Right renal pelvis (tissue), 4 donors: ENCODE measurements at regions not wholly inside any gene's neighbourhood (a gene's known extent, or its start where the extent isn't known, plus 50 kb on each side); places are given as distances from the start of the nearest gene placed in this dataset.
A peak's percentile ranks its signal among the peaks of the same experiment; 100 is the strongest.
"Not testable (repeated sequence)": the region's sequence is repeated elsewhere in the genome, so short reads cannot be mapped to it uniquely, and the experiment has no call there.

Experiments
- DNase-seq, 4 donors: peaks; one replicate each; pipeline ENCODE4 v3.0.0-alpha.2; 2013; ENCODE audit warnings: low read depth in 4 of 4, low spot score in 3 of 4, missing footprints in 1 of 4

DNA sequence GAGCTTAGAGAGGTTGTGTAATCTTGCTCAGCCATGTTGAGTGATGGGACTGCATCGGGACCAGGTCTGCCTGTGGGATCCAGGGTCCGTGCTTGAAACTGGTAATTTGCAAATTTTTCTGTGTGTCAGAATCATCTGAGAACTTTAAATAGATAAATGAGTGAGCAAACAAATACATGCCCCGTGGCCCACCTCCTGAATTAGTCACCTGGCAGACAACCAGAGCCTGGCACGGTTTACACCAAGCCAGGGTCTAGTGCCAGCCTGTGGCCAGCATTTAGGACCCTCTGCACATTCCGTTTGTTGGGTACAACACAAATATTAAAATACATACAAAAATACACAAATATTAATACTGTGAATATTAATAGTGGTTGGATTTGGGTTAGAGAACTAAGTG is 90.6 kb upstream of the STOX2 start:
- no peak for DNase-seq

DNA sequence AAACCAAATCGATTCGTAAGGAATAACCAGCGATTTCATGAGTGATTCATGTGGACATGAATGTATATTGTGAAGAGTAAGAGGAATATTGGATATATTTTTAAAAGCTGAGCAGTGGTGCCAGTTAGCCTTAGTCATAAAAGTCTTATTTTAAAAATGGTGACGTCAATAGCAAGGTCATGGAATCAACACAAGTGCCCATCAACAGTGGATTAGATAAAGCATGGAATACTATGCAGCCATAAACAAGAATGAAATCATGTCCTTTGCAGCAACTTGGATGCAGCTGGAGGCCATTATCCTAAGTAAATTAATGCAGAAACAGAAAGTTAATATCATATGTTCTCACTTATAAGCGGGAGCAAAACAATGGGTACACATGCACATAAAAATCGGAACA is 89.0 kb upstream of the STOX2 start:
- no peak for DNase-seq

DNA sequence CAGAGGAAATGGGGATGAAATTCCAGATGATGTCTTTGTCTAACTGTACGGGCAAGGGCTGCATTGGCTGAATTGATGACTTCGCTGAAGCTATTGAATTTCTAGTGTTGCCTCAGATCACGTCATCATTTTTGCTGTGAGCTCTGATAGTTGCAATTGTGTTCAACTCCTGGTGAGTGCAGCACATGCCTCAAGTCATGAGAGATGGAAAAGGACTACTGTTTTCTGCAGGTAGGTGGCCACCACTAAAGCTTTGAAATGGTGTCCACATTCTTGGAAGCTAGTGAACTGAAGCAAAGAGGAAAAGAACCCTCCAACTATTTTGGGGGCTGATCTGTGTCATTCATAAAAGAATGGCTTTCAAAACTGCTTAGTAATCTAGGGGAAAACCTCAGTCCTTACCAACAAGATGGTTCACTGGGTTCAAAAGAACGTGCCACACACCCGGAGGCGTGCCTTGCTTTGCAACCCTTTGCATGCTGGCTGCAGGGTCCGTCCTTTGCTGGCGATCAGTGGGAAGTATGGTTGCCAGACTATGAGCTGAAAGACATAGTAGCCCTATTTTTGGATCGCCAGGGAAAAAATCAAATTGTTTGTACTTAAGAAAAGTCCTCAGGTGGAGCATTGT is 88.1 kb upstream of the STOX2 start:
- DNase-seq = no peak

DNA sequence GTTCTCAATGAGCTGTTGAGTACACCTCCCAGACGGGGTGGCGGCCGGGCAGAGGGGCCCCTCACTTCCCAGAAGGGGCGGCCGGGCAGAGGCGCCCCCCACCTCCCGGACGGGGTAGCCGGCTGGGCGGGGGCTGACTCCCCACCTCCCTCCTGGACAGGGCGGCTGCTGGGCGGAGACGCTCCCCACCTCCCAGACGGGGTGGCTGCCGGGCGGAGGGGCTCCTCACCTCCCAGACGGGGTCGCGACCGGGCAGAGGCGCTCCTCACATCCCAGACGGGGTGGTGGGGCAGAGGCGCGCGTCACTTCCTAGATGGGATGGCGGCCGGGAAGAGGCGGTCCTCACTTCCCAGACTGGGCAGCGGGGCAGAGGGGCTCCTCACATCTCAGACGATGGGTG is 86.5 kb upstream of the STOX2 start:
- not testable (repeated sequence) for DNase-seq

DNA sequence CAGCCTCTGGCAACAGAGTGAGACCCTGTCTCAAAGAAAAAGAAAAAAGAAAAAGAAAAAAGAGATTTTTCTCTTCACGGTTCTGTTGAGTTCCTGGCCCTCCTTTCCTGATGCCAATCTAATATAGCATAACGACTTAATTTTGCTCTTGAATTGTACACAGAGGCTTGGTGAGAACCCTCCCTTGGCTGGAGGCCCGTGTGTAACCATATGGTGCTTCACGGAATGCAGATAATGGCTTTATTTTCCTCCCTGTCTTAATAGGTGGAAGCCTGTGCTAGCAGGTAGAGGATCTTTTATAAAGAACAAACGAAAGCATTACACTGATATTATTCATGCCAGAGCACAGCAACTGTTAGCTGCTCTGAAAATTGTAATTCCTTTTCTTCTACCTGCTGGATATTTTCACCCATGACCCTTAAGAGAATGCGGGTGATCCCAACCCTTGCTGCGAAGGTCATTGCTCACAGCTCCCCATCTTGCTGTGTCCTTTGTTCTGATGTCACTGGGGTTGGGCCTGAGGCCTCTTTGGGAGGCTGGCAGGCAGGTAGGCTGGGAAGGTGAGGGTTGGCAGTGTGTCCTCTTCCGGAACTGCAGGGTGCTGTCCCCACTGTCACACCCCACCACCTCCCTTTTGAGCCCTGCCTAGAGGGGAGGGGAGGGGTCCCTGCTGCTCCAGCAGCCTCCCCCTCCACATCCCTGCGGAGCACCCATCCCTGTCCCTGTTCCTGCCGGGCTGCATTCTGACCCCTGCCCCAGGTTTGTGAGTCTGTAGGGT is 83.8 kb upstream of the STOX2 start:
- no peak for DNase-seq

DNA sequence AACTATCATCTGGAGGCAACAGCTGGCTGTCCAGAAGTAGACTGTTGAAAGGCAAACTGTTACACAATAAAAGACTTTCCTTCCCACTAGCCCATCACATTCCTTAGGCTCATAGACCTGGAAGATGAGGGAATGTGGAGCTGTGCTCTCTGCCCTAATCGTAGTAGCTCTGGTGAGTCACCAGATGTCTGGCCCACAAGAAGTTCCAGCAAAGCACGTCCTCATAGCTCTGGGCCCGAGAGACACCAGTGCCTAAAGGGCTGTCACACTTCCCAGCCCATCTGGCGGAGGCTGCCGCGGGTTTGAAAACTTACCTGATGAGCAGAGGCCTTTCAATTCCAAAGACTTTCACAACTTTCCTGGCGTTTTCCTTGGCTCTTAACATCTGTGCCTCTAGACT is 81.7 kb upstream of the STOX2 start:
- DNase-seq = no peak

DNA sequence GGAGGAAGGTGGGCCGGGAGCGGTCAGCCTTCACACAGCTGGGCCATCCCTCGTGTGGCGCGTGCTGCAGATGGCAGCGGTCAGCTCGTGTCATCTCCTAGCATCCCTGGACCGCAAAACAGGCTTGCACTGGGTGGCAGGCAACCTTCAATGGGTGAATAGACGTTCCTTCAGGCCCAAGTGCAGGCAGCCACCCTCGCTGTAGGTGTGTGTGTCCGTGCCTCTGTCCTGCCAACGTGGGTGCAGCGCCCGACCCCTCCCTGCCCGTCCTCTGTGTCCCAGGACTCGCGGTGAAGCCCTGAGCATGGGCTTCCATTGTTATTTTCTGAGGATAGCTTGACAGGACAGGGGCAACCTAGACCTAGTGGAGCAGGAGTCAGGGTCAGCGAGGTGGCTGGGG is 79.8 kb upstream of the STOX2 start:
- DNase-seq = no peak

DNA sequence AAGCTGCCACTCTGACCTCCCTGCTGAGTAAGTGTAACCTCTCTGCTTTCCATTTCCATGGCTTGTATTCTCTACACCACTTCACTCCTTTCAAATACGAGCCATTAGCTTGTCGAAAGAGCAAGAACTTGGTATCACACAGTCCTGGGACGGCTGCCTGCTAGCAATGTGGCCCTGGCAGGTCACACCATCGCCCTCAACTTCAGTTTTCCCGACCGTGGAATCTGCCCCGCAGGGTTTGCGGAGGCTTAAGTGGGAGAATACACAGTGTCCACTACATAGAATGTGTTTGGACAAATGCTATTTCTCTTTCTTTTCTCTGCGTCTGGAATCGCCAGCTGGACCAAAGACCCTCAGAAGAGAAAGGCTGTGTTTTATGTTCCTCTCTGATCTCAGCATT is 78.6 kb upstream of the STOX2 start:
- DNase-seq = no peak

DNA sequence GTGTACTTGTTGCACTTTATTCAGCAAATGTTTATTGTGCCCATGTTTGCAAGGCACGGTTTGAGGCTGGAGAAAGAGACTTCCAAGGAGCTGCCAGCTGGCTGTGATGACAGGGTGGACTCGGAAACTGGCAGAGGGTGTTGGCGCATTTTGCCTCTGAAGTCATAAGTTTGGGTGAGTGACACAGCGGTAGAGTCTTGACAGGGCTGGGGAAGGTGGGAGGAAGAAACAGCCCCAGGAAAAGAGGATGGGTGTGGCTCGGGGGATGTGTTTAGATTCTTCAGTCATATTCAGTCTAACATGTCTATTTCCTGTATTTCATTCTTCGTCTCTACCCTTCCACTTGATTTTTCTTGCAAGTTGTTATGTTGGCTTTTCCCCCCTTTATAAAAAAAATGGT is 77.0 kb upstream of the STOX2 start:
- no peak for DNase-seq

DNA sequence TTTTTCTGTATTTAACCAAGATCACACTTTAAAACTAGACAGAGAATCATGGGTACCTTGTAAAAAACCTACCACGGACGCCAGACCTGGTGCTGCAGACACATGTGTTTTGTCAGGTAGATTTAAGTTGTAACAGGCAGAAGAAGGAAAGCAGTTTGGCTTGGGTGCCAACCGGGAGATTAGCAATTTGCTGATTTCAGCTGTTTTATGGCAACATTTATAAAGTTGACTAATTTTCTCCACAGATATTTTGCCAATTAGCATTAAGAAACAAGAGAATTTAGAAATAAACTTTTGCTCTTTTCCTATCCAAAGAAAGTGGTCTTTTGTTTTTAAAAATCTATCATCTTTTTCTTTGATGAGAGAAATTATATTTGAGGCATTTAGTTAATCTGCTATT is 76.3 kb upstream of the STOX2 start:
- no peak for DNase-seq

DNA sequence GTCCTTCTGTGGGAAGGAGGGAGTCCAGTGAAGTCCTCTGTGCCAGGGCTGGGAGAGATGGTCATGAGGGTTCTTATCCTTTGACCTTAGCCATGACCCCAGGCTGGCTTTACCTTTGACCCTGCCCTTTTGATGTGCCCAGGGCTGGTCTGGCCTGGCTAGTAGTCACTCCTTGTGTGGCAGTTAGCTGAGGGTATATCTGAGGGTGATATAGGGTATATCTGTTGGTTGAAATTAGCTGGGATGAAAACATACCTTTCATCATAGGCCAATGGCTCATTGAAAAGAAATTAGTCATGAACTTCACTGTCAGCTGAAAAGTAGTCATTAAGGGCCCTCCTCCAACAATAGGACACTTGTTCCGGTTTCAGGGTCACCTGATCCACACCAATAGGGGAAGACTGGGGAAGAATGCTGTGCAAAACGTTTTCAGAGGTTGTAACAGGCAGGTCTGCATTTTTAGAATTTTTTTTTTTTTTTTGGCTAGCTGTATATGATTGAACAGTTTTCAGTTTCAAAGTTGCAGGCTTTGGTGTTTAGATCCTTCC is 74.6 kb upstream of the STOX2 start:
- DNase-seq = no peak

DNA sequence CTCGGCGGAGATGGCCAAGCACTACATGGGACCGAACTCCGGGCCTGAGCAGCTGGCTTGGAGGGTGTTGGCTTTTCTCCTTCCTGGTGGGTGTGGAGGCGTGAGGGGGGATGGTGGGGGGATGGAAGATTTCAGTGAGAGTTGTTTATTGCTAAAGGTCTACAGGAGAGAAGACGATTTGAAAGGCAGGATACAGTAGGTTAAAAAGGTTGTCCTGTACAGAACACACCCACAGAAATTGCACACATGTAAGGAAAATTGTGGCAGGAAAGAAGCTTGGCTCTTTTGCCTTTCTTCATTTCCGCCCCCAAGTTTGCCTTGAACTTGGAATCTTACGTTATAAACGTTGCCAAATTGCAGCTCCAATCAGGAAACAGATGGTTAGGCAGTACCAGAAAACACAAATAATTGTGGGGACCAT is 74.1 kb upstream of the STOX2 start:
- DNase-seq = no peak

DNA sequence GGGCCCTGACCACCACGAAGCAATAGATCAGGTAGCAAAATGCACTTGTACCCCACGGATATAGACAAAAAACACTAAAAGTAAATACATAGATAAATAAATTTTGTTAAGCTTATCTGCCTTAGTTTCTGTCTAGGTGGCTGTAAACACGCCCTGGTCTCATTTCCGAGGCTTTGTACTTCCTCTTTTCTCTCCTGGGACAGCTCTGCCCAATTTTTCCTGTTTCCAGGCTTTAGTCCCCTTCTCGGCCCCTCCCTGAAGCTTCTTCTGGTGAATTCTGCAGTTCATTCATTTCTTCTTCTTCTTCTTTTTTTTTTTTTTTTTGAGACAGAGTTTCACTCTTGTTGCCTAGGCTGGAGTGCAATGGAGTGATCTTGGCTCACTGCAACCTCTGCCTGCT is 73.4 kb upstream of the STOX2 start:
- no peak for DNase-seq

DNA sequence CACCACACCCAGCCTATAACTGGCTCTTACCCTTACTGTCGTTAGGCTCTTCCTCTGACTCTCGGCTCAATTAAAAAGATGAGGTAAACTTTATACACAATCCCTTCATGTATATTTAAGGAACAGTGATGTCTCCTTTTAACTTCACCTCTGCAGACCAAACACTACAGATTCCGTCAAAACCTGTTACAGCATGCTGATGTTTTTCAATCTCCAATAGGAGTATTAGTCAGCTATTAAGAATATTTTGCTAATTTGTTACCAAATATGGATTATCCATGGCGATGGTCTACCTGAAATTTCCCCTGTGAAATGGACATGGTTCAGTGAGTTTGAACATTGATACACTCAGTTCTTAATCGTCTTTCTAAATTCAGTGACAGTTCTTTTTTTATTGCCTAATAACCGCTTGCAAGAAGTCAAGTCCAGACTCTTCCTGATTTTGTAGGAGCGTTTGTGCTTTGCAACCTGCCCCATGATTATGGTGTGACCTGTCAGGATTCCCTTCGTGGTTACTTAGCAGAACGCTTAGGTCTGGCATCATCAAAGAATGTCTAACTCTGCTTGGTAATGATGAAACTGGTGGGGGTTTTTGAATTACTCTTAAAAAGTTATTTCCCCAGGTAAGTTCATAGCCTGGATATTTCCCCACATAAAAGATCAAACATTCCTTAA is 72.2 kb upstream of the STOX2 start:
- no peak for DNase-seq

DNA sequence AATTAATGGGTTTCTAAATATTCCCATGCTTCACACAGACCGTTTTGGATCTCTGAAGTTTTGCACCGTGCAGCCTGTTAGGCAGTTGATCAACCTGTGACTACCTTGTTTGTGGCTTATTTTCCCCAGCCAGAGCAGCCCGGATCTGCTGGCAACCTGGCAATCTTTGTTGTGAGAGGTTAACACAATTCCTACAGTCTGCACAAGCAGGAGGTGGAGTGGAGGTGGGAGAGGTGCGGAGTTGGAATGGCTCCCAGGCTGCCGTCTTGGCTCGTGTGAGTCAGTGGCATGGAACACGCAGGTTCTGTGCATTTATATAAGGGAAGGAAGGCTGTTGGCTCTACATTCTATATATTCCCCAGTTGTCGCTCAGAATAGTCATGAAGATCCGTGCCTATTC is 70.9 kb upstream of the STOX2 start:
- DNase-seq = no peak

DNA sequence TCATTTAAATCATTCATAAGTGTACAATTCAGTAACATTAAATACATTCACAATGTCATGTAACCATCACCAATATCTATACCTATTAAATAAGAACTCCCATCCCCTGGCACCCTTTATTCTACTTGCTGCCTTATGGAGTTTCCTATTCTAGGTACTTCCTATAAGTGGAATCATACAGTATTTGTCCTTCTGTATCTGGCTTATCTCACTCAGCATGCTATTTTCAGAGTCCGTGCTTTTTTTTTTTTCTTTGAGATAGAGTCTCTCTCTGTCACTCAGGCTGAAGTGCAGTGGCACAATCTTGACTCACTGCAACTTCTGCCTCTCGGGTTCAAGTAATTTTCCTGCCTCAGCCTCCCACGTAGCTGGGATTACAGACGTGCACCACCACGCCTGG is 67.9 kb upstream of the STOX2 start:
- no peak for DNase-seq

DNA sequence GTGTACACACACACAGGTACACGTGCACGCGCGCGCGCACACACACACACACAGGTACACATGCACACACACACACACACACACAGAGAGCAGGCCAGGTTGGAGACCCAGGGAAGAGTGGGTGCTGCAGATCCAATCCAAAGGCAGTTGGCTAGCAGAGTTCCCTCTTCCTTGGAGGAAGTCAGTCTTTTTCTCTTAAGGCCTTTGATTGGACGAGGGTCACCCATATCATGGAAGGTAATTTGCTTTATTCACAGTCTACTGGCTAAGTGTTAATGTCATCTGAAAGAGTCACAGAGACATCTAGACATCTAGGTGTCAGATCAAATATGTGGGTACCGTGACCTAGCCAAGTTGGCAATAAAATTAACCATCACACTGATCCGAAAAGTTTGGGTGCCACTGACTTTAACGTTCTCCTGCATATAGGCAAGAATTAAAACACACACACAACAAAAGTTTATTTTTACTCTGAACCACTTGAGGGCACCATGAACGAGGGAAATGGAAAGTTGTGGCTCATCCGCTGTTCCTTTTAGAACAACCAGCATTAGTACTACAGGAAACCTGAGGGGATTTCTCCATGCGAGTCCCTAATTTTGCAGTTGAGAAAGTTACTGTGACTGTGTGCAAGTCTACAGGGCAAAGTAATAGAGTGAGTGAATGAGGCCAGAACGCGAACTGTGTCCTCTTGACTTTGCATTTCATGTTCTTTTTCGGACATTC is 66.0 kb upstream of the STOX2 start:
- peak in 2 of 4 donors; percentile 18 for DNase-seq

DNA sequence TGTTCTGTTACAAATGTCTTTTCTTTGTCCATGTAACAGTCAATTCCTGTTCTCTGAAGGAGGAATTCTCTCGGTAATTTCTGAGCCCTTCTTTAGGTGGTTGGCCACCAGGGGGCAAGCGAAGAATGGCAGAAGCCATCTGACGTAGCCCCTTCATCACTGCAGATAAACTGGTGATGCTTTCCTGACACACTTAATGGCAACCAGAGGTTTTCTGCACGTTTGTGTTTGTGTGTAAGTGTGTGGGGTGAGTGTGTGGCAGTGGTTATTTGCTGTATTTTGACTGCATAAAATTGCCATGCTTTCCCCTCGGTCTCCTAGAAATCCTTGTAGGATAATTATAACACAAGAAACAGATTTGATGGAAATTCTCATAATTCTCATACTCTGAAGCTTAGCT is 64.8 kb upstream of the STOX2 start:
- DNase-seq = peak; percentile 68 to 78 (median 70)

DNA sequence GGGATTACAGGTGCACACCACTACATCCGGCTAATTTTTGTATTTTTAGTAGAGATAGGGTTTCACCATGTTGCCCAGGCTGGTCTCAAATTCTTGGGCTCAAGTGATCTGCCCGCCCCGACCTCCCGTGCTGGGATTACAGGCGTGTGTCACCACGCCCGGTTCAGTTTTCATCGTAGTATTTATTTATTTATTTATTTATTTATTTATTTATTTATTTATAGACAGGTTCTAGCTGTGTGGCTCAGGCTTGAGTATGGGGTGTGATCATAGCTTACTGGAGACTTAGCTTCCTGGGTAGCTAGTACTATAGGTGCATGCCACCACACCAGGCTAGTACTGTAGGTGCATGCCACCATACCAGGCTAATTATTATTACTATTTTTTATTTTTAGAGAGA is 64.1 kb upstream of the STOX2 start:
- no peak for DNase-seq

DNA sequence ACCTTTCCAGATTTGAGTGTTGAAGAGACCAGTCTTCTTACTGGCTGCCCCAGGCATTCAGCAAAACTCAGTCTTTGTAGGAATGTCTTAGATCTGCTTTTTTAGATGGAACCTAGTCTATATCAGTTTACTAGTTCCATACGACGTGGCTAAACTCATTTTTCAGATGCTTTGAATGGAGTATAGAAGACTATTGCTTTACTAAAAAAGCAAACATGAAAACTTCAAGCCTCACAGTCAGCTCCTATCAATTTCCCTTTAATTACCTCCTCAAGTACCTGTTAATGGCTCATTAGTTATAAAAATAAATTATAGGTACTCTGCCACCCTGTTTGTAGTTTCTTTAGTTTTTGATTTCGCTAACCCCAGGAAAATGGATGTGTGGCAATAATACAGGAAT is 63.0 kb upstream of the STOX2 start:
- DNase-seq = no peak

DNA sequence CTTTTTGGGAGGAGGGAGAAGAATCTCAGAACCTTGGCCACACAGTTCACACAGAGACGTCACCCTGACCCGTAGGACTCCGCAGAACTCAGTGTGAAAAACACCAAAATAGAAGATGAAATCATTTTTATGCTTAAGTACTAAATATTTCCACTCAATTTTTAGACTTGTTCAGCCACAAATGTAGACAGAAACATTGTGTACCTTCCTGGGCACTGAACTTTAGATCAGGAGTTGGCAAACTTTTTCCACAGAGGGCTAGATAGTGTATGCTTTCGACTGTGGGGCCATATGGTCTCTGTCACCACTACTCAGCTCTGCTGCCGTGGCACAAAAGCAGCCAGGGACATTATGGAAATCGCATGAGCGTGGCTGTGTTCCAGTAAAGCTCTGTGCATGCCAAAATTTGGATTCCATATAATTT is 61.8 kb upstream of the STOX2 start:
- no peak for DNase-seq
